SK-N-SH treated with all-trans-retinoic acid at 6 μM for 48 hours (cell line): ENCODE measurements at regions not wholly inside any gene's neighbourhood (a gene's known extent, or its start where the extent isn't known, plus 50 kb on each side); places are given as distances from the start of the nearest gene placed in this dataset.
"Not testable (repeated sequence)": the region's sequence is repeated elsewhere in the genome, so short reads cannot be mapped to it uniquely, and the experiment has no call there.

Experiments
- BACH2 ChIP-seq: fragments of 250-450 bp; sonication (Bioruptor Pico); IDR thresholded peaks from 2 replicates; pipeline ENCODE4 v1.9.0; 2021; ENCODE audit warnings: mild to moderate bottlenecking, borderline replicate concordance
- ESRRG ChIP-seq: fragments of 250-450 bp; sonication (Bioruptor Pico); IDR thresholded peaks from 2 replicates; pipeline ENCODE4 v1.6.1; 2021; ENCODE audit warnings: mild to moderate bottlenecking
- ISL1 ChIP-seq: fragments of 250-450 bp; sonication (Bioruptor Pico); IDR thresholded peaks from 2 replicates; pipeline ENCODE4 v2.1.2; 2022; ENCODE audit warnings: mild to moderate bottlenecking, moderate library complexity
- RARB ChIP-seq: fragments of 250-450 bp; sonication (Bioruptor Pico); IDR thresholded peaks from 2 replicates; pipeline ENCODE4 v1.8.0; 2021; ENCODE audit warnings: mild to moderate bottlenecking, moderate library complexity
- ZC3H10 ChIP-seq: fragments of 250-450 bp; sonication (Bioruptor Pico); IDR thresholded peaks from 2 replicates; pipeline ENCODE4 v1.5.1; 2021; ENCODE audit warnings: mild to moderate bottlenecking, moderate library complexity
- ZNF565 ChIP-seq: fragments of 450-650 bp; formaldehyde crosslinking; conservative IDR thresholded peaks from 2 replicates; pipeline ENCODE4 v1.5.0; 2020; ENCODE audit warnings: low read depth, mild to moderate bottlenecking, moderate library complexity
- ZNF8 ChIP-seq: fragments of 450-650 bp; formaldehyde crosslinking; IDR thresholded peaks from 2 replicates; pipeline ENCODE4 v1.5.0; 2020; ENCODE audit warnings: mild to moderate bottlenecking, moderate library complexity
- TF ChIP-seq, protein P1 (sequence below): fragments of 250-450 bp; sonication (Bioruptor Pico); IDR thresholded peaks from 2 replicates; pipeline ENCODE4 v1.8.0; 2020; ENCODE audit warnings: mild to moderate bottlenecking, moderate library complexity, borderline replicate concordance
- TF ChIP-seq, protein P2 (sequence below): fragments of 250-450 bp; sonication (Bioruptor Pico); IDR thresholded peaks from 2 replicates; pipeline ENCODE4 v1.5.0; 2020; ENCODE audit warnings: mild to moderate bottlenecking, moderate library complexity
- TF ChIP-seq, protein P3 (sequence below): fragments of 250-450 bp; sonication (Bioruptor Pico); IDR thresholded peaks from 2 replicates; pipeline ENCODE4 v1.5.1; 2021; ENCODE audit warnings: mild to moderate bottlenecking, moderate library complexity
- TF ChIP-seq, protein P4 (sequence below): fragments of 250-450 bp; sonication (Bioruptor Pico); IDR thresholded peaks from 2 replicates; pipeline ENCODE4 v1.5.1; 2020; ENCODE audit warnings: low read depth, mild to moderate bottlenecking, moderate library complexity

- not testable (repeated sequence) for TF ChIP-seq ISL1; ESRRG (CRISPR knock-in tag); ZC3H10 (CRISPR knock-in tag); ZNF8 (CRISPR knock-in tag); ZNF565 (CRISPR knock-in tag); RARB; BACH2 (CRISPR knock-in tag)
- TF ChIP-seq, protein P1, sequence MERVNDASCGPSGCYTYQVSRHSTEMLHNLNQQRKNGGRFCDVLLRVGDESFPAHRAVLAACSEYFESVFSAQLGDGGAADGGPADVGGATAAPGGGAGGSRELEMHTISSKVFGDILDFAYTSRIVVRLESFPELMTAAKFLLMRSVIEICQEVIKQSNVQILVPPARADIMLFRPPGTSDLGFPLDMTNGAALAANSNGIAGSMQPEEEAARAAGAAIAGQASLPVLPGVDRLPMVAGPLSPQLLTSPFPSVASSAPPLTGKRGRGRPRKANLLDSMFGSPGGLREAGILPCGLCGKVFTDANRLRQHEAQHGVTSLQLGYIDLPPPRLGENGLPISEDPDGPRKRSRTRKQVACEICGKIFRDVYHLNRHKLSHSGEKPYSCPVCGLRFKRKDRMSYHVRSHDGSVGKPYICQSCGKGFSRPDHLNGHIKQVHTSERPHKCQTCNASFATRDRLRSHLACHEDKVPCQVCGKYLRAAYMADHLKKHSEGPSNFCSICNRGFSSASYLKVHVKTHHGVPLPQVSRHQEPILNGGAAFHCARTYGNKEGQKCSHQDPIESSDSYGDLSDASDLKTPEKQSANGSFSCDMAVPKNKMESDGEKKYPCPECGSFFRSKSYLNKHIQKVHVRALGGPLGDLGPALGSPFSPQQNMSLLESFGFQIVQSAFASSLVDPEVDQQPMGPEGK (CRISPR knock-in tag), result not testable (repeated sequence)
- TF ChIP-seq, protein P2, sequence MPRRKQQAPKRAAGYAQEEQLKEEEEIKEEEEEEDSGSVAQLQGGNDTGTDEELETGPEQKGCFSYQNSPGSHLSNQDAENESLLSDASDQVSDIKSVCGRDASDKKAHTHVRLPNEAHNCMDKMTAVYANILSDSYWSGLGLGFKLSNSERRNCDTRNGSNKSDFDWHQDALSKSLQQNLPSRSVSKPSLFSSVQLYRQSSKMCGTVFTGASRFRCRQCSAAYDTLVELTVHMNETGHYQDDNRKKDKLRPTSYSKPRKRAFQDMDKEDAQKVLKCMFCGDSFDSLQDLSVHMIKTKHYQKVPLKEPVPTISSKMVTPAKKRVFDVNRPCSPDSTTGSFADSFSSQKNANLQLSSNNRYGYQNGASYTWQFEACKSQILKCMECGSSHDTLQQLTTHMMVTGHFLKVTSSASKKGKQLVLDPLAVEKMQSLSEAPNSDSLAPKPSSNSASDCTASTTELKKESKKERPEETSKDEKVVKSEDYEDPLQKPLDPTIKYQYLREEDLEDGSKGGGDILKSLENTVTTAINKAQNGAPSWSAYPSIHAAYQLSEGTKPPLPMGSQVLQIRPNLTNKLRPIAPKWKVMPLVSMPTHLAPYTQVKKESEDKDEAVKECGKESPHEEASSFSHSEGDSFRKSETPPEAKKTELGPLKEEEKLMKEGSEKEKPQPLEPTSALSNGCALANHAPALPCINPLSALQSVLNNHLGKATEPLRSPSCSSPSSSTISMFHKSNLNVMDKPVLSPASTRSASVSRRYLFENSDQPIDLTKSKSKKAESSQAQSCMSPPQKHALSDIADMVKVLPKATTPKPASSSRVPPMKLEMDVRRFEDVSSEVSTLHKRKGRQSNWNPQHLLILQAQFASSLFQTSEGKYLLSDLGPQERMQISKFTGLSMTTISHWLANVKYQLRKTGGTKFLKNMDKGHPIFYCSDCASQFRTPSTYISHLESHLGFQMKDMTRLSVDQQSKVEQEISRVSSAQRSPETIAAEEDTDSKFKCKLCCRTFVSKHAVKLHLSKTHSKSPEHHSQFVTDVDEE (CRISPR knock-in tag), result not testable (repeated sequence)
- TF ChIP-seq, protein P3, sequence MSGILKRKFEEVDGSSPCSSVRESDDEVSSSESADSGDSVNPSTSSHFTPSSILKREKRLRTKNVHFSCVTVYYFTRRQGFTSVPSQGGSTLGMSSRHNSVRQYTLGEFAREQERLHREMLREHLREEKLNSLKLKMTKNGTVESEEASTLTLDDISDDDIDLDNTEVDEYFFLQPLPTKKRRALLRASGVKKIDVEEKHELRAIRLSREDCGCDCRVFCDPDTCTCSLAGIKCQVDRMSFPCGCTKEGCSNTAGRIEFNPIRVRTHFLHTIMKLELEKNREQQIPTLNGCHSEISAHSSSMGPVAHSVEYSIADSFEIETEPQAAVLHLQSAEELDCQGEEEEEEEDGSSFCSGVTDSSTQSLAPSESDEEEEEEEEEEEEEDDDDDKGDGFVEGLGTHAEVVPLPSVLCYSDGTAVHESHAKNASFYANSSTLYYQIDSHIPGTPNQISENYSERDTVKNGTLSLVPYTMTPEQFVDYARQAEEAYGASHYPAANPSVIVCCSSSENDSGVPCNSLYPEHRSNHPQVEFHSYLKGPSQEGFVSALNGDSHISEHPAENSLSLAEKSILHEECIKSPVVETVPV (CRISPR knock-in tag), result not testable (repeated sequence)
- TF ChIP-seq, protein P4, sequence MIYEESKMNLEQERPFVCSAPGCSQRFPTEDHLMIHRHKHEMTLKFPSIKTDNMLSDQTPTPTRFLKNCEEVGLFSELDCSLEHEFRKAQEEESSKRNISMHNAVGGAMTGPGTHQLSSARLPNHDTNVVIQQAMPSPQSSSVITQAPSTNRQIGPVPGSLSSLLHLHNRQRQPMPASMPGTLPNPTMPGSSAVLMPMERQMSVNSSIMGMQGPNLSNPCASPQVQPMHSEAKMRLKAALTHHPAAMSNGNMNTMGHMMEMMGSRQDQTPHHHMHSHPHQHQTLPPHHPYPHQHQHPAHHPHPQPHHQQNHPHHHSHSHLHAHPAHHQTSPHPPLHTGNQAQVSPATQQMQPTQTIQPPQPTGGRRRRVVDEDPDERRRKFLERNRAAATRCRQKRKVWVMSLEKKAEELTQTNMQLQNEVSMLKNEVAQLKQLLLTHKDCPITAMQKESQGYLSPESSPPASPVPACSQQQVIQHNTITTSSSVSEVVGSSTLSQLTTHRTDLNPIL (CRISPR knock-in tag), result not testable (repeated sequence)
These were observed 94.3 kb downstream of the KCNJ12 start for GRCh38 chr17:21470422-21470821.
